ENCODE measurements at regions not wholly inside any gene's neighbourhood (a gene's known extent, or its start where the extent isn't known, plus 50 kb on each side); places are given as distances from the start of the nearest gene placed in this dataset.
A peak's percentile ranks its signal among the peaks of the same experiment; 100 is the strongest.

- DNase-seq (ENCODE audit: low read depth), result no peak
- H3K4me3 ChIP-seq (ENCODE audit: low read depth, low read length), result no peak overlapping the region
- TF ChIP-seq CTCF (conservative IDR thresholded peaks at IDR 0.05; ENCODE audit: low read depth, low read length), result no peak
Observed at GRCh38 chr15:61393524-61393923, 164.4 kb upstream of the RORA start.

GRCh38 chr15:61390138-61390537, 161.0 kb upstream of the RORA start:
- H3K4me3 ChIP-seq (ENCODE audit: low read depth, low read length), result no peak overlapping the region
- TF ChIP-seq CTCF (conservative IDR thresholded peaks at IDR 0.05; ENCODE audit: low read depth, low read length), result no peak
- DNase-seq (ENCODE audit: low read depth), result peak; percentile 54

DNA sequence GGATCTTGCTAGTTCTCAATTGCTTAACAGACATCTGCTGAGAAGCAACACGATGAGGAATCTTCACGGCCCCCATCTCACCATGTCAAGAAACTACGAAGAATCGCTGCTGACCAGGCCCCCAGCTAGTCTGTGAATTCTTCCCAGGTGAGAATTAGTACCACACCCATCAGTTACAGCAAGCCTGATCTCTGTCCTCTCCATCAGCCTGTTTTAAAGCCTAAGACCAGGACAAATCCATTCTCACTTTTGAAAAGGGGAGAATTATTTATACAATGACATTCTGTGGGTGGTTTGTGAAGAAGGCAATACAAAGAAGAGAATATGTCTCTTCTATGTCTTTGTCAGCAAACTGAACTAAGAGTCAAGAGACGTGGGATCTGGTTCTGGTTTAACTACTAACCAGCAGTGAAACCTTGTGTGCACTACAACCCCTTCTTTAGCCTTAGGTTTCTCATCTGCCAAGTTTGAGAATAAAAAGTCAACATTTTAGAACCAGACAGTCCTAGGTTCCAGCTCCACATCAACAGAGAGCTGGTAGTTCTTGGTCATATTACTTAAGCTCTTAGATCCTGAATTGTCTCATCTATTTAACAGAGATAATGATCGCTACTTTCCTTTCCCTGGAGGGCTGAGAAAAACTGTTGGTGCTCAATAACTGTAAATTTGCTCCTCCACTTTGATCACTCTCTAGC, 160.4 kb upstream of the RORA start:
- TF ChIP-seq CTCF (conservative IDR thresholded peaks at IDR 0.05; ENCODE audit: low read depth, low read length), result no peak

GRCh38 chr15:61387675-61388074, 158.6 kb upstream of the RORA start:
- no peak overlapping the region for H3K4me3 ChIP-seq (ENCODE audit: low read depth, low read length)
- TF ChIP-seq CTCF (conservative IDR thresholded peaks at IDR 0.05; ENCODE audit: low read depth, low read length), result no peak
- DNase-seq (ENCODE audit: low read depth), result no peak

More for the DNA sequence above, 160.4 kb upstream of the RORA start:
- no peak overlapping the region for H3K4me3 ChIP-seq (ENCODE audit: low read depth, low read length)
- no peak for DNase-seq (ENCODE audit: low read depth)

GRCh38 chr15:61383421-61383820, 154.3 kb upstream of the RORA start:
- no peak for TF ChIP-seq CTCF (conservative IDR thresholded peaks at IDR 0.05; ENCODE audit: low read depth, low read length)
- DNase-seq (ENCODE audit: low read depth), result peak; percentile 69
- H3K4me3 ChIP-seq (ENCODE audit: low read depth, low read length), result no peak overlapping the region

- H3K4me3 ChIP-seq (ENCODE audit: low read depth, low read length), result no peak overlapping the region
- TF ChIP-seq CTCF (conservative IDR thresholded peaks at IDR 0.05; ENCODE audit: low read depth, low read length), result no peak
- DNase-seq (ENCODE audit: low read depth), result peak; percentile 15
Observed at GRCh38 chr15:61382927-61383326, 153.8 kb upstream of the RORA start.

DNA sequence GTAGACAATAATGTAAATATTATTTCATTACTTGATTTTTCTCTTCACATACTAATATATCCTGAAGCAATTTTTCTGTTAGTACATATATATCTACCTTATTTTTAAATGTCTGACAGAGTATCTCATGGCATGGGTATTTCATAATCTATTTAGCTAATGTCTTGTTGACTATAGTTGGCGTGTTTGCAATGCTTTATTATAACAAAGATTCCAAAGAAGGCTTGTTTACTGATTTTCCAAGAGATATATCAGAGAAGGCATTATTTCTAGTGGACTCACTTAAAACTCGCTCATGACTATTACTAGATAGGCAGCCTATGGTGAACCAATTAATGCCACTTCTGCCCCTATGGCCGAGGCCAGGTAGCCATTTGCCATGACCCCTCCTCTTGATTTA, 152.4 kb upstream of the RORA start:
- no peak overlapping the region for H3K4me3 ChIP-seq (ENCODE audit: low read depth, low read length)
- TF ChIP-seq CTCF (conservative IDR thresholded peaks at IDR 0.05; ENCODE audit: low read depth, low read length), result no peak
- DNase-seq (ENCODE audit: low read depth), result no peak

All from choroid plexus epithelial cell (primary cell).